MM.1S (cell line): ENCODE measurements at regions not wholly inside any gene's neighbourhood (a gene's known extent, or its start where the extent isn't known, plus 50 kb on each side); places are given as distances from the start of the nearest gene placed in this dataset.

Experiments used
- DNase-seq: peaks from one replicate; pipeline ENCODE4 v3.0.0-alpha.2; 2015
- H2AFZ ChIP-seq: fragments of 300-600 bp; sonication (generic); 2 replicates; pipeline ENCODE4 v1.6.0; 2016; ENCODE audit warnings: antibody characterized with exemption, low read length
- H3F3A ChIP-seq: fragments of 300-600 bp; sonication (generic); 2 replicates; pipeline ENCODE4 v1.6.1; 2016; ENCODE audit warnings: mild to moderate bottlenecking, antibody characterized with exemption, low read length, moderate library complexity, mixed read lengths; ENCODE audit not compliant: insufficient read depth
- H3K27ac ChIP-seq: fragments of 300-600 bp; sonication (generic); 2 replicates; pipeline ENCODE4 v1.5.1; 2016; ENCODE audit warnings: mild to moderate bottlenecking, low read length
- H3K27me3 ChIP-seq: fragments of 300-600 bp; sonication (generic); replicated peaks from 2 replicates; pipeline ENCODE4 v1.6.0; 2016; ENCODE audit warnings: low read length; ENCODE audit not compliant: insufficient read depth
- H3K36me3 ChIP-seq: fragments of 300-600 bp; sonication (generic); replicated peaks from 2 replicates; pipeline ENCODE4 v1.6.1; 2016; ENCODE audit warnings: mild to moderate bottlenecking, low read length, mixed read lengths; ENCODE audit not compliant: insufficient read depth
- H3K4me1 ChIP-seq: fragments of 300-600 bp; sonication (generic); 2 replicates; pipeline ENCODE4 v1.6.1; 2016; ENCODE audit warnings: low read length, mixed read lengths
- H3K4me2 ChIP-seq: fragments of 300-600 bp; sonication (generic); 2 replicates; pipeline ENCODE4 v1.6.0; 2016; ENCODE audit warnings: low read depth, low read length
- H3K4me3 ChIP-seq: fragments of 300-600 bp; sonication (generic); 2 replicates; pipeline ENCODE4 v1.5.1; 2016; ENCODE audit warnings: low read length, mixed read lengths
- H3K79me2 ChIP-seq: fragments of 300-600 bp; sonication (generic); 2 replicates; pipeline ENCODE4 v1.6.1; 2016; ENCODE audit warnings: mixed run types, low read length, mixed read lengths
- H3K9ac ChIP-seq: fragments of 300-600 bp; sonication (generic); 2 replicates; pipeline ENCODE4 v1.6.1; 2016; ENCODE audit warnings: low read length, mixed read lengths
- H3K9me2 ChIP-seq: fragments of 300-600 bp; sonication (generic); replicated peaks from 2 replicates; pipeline ENCODE4 v1.6.1; 2016; ENCODE audit warnings: mild to moderate bottlenecking, low read length, mixed read lengths; ENCODE audit not compliant: insufficient read depth
- H3K9me3 ChIP-seq: fragments of 300-600 bp; sonication (generic); replicated peaks from 2 replicates; pipeline ENCODE4 v1.6.1; 2016; ENCODE audit warnings: mild to moderate bottlenecking, low read length, mixed read lengths; ENCODE audit not compliant: insufficient read depth
- H4K20me1 ChIP-seq: fragments of 300-600 bp; sonication (generic); 2 replicates; pipeline ENCODE4 v1.6.1; 2016; ENCODE audit warnings: mild to moderate bottlenecking, low read length, moderate library complexity, mixed read lengths; ENCODE audit not compliant: insufficient read depth
- CTCF ChIP-seq: fragments of 300-600 bp; sonication (generic); IDR thresholded peaks from 2 replicates; pipeline ENCODE4 v1.5.1; 2016; ENCODE audit warnings: antibody characterized with exemption, low read length, mixed read lengths
- EZH2 ChIP-seq: fragments of 300-600 bp; sonication (generic); optimal IDR thresholded peaks from 2 replicates; pipeline ENCODE3; 2017; ENCODE audit warnings: low read depth, mild to moderate bottlenecking, antibody characterized with exemption, low read length, mixed read lengths
- EZH2phosphoT487 ChIP-seq: fragments of 300-600 bp; sonication (generic); IDR thresholded peaks from 2 replicates; pipeline ENCODE4 v1.6.1; 2018; ENCODE audit warnings: antibody characterized with exemption, low read length

- H3K27me3 ChIP-seq, result no peaks in the 10 kb centered on the region
- no peak overlapping the region for H3K4me2 ChIP-seq
- H3K9me2 ChIP-seq, result no peaks in the 10 kb centered on the region
- H4K20me1 ChIP-seq, result no peaks in the 10 kb centered on the region
- no peaks in the 10 kb centered on the region for H3F3A ChIP-seq
- no peaks in the 10 kb centered on the region for H3K9me3 ChIP-seq
- TF ChIP-seq EZH2 (no peak), CTCF (no peak), EZH2phosphoT487 (no peak)
- H3K79me2 ChIP-seq, result no peaks in the 10 kb centered on the region
- no peak overlapping the region for H3K4me3 ChIP-seq
- H3K27ac ChIP-seq, result no peak overlapping the region
- no peaks in the 10 kb centered on the region for H3K36me3 ChIP-seq
- H3K4me1 ChIP-seq, result no peaks in the 10 kb centered on the region
- no peak for DNase-seq
- no peak overlapping the region for H3K9ac ChIP-seq
- H2AFZ ChIP-seq, result no peak overlapping the region
Measured at GRCh38 chr14:82388488-82388887, 854.8 kb upstream of the SEL1L start.

GRCh38 chr14:82390586-82390985, 856.9 kb upstream of the SEL1L start:
- Histone ChIP-seq H3K4me2 (no peak overlapping the region), H3K36me3 (no peaks in the 10 kb centered on the region), H3K27ac (no peak overlapping the region), H3K4me3 (no peak overlapping the region), H3K4me1 (no peaks in the 10 kb centered on the region), H3K79me2 (no peaks in the 10 kb centered on the region), H3K9ac (no peak overlapping the region), H3F3A (no peaks in the 10 kb centered on the region), H3K27me3 (no peaks in the 10 kb centered on the region), H3K9me3 (no peaks in the 10 kb centered on the region), H4K20me1 (no peaks in the 10 kb centered on the region), H2AFZ (no peak overlapping the region), H3K9me2 (no peaks in the 10 kb centered on the region)
- no peak for DNase-seq
- no peak for TF ChIP-seq EZH2phosphoT487
- TF ChIP-seq CTCF, result no peak
- TF ChIP-seq EZH2, result no peak

GRCh38 chr14:82394916-82395315, 861.3 kb upstream of the SEL1L start:
- Histone ChIP-seq H3K27ac (no peak overlapping the region), H3K27me3 (no peaks in the 10 kb centered on the region), H4K20me1 (no peaks in the 10 kb centered on the region), H3K4me1 (no peaks in the 10 kb centered on the region), H3K4me3 (no peak overlapping the region), H3K36me3 (no peaks in the 10 kb centered on the region), H3K4me2 (no peak overlapping the region), H3K9me3 (no peaks in the 10 kb centered on the region), H3F3A (no peaks in the 10 kb centered on the region), H3K79me2 (no peaks in the 10 kb centered on the region), H2AFZ (no peak overlapping the region), H3K9me2 (no peaks in the 10 kb centered on the region), H3K9ac (no peak overlapping the region)
- DNase-seq, result no peak
- TF ChIP-seq CTCF, result no peak

GRCh38 chr14:82398256-82398655, 864.6 kb upstream of the SEL1L start:
- Histone ChIP-seq H3K4me3 (no peak overlapping the region), H3K9me3 (no peaks in the 10 kb centered on the region), H3K4me2 (no peak overlapping the region), H3K79me2 (no peaks in the 10 kb centered on the region), H3K27ac (no peak overlapping the region), H3K27me3 (no peaks in the 10 kb centered on the region), H3F3A (no peaks in the 10 kb centered on the region), H4K20me1 (no peaks in the 10 kb centered on the region), H3K4me1 (no peaks in the 10 kb centered on the region), H2AFZ (no peak overlapping the region), H3K36me3 (no peaks in the 10 kb centered on the region), H3K9me2 (no peaks in the 10 kb centered on the region), H3K9ac (no peak overlapping the region)
- no peak for TF ChIP-seq CTCF
- no peak for TF ChIP-seq EZH2
- no peak for TF ChIP-seq EZH2phosphoT487
- no peak for DNase-seq
